ENCODE measurements at regions not wholly inside any gene's neighbourhood (a gene's known extent, or its start where the extent isn't known, plus 50 kb on each side); places are given as distances from the start of the nearest gene placed in this dataset.

GRCh38 chr1:82614090-82614489 is 813.4 kb downstream of the ADGRL2 start:
- H3K9ac ChIP-seq (ENCODE audit: low read depth, low read length) = no peak overlapping the region
- H3K27ac ChIP-seq (ENCODE audit: low read length) = no peak overlapping the region
- no peaks in the 10 kb centered on the region for H3K4me1 ChIP-seq (ENCODE audit: insufficient read depth, low read length)
- H3K27me3 ChIP-seq (ENCODE audit: insufficient read depth, low read length) = no peaks in the 10 kb centered on the region
- no peaks in the 10 kb centered on the region for H3K9me3 ChIP-seq (ENCODE audit: insufficient read depth, low read depth, low read length)
- H3K4me3 ChIP-seq (ENCODE audit: low read length) = no peak overlapping the region
- H3K36me3 ChIP-seq (ENCODE audit: insufficient read depth, low read depth, low read length) = no peaks in the 10 kb centered on the region

DNA sequence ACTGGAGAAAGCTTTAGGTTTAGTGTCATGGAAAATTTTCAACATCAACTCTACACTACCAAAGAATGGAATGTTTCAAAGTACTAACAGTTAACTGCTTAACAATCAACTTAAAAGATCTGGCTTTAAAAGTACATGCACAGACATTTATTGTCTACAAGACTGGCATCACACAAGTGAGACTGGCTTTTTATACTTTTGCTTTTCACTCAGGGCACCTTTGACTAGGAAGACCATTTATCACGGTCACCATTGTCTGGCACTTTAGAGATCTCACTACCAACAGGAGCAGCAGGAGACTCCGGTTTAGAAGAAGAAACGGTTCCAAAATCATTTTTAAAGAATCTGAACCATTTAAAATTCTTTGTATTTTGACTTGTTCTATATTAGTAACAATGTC is 812.3 kb downstream of the ADGRL2 start:
- no peak overlapping the region for H3K4me3 ChIP-seq (ENCODE audit: low read length)
- no peak overlapping the region for H3K9ac ChIP-seq (ENCODE audit: low read depth, low read length)
- H3K36me3 ChIP-seq (ENCODE audit: insufficient read depth, low read depth, low read length) = no peaks in the 10 kb centered on the region
- no peak overlapping the region for H3K27ac ChIP-seq (ENCODE audit: low read length)
- H3K4me1 ChIP-seq (ENCODE audit: insufficient read depth, low read length) = no peaks in the 10 kb centered on the region
- no peaks in the 10 kb centered on the region for H3K9me3 ChIP-seq (ENCODE audit: insufficient read depth, low read depth, low read length)
- no peaks in the 10 kb centered on the region for H3K27me3 ChIP-seq (ENCODE audit: insufficient read depth, low read length)

DNA sequence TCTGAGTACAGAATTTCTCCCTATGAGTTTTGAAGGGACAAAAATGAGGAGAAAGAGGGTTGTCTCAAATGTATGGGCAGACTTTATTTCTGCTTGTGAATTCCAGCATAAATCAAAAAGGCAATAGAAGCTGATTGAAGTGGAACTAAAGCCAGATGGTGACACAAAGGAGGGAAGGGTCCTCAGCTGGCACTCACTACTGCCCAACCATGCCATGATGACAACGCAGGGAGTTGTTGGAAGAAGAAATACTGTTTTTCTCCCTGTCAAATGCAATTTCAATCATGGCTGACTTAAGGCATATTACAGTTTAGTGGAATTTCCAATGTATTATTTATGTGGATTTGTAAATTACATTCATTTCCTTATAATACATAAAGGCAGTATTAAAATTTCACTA is 805.8 kb downstream of the ADGRL2 start:
- no peak overlapping the region for H3K4me3 ChIP-seq (ENCODE audit: low read length)
- no peaks in the 10 kb centered on the region for H3K9me3 ChIP-seq (ENCODE audit: insufficient read depth, low read depth, low read length)
- no peaks in the 10 kb centered on the region for H3K36me3 ChIP-seq (ENCODE audit: insufficient read depth, low read depth, low read length)
- no peak overlapping the region for H3K27ac ChIP-seq (ENCODE audit: low read length)
- no peak overlapping the region for H3K9ac ChIP-seq (ENCODE audit: low read depth, low read length)
- H3K27me3 ChIP-seq (ENCODE audit: insufficient read depth, low read length) = no peaks in the 10 kb centered on the region
- peaks cover 4% of the 10 kb centered on the region; the same call in 1 of the 2 replicates for H3K4me1 ChIP-seq (ENCODE audit: insufficient read depth, low read length)

DNA sequence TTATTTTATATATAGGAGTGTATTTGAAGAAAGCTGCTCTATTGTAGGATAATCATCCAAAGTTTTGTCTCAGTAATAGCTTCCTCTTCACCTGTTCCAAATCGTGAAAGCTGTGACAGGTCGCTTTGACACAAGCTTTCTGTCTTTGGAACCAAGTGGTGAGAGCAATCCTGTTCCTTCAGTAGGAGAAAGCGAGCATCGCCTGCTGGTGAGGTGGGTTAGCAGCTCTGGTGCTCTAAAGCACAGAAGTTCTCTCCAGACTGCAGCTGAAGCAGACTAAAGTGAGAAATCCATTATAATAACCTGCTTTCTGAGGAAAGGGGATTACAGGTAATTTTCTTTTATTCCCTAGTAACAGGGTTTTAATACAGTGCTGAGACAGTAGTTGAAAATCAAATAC is 803.8 kb downstream of the ADGRL2 start:
- H3K4me3 ChIP-seq (ENCODE audit: low read length) = no peak overlapping the region
- H3K27ac ChIP-seq (ENCODE audit: low read length) = no peak overlapping the region
- H3K9me3 ChIP-seq (ENCODE audit: insufficient read depth, low read depth, low read length) = no peaks in the 10 kb centered on the region
- H3K4me1 ChIP-seq (ENCODE audit: insufficient read depth, low read length) = peaks cover 4% of the 10 kb centered on the region; the same call in 1 of the 2 replicates
- H3K9ac ChIP-seq (ENCODE audit: low read depth, low read length) = no peak overlapping the region
- no peaks in the 10 kb centered on the region for H3K36me3 ChIP-seq (ENCODE audit: insufficient read depth, low read depth, low read length)
- no peaks in the 10 kb centered on the region for H3K27me3 ChIP-seq (ENCODE audit: insufficient read depth, low read length)

DNA sequence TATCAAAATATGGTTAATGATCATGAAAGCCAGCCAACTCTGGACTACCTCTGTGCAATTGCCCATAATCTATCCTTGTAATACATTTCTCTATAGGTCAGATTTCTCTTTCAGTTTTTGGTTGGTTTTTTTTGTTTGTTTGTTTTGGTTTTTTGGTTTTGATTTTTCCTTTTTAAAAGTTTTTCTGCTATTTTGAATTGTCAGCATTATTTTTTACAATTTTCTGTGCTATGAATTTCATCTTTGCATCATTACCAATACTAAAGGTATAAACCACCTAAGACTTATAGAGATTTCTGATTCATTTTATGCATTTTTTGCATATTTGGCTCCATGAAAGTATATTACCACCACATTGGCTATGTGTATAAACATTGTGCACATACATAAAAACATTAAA is 799.6 kb downstream of the ADGRL2 start:
- Histone ChIP-seq H3K4me3 (ENCODE audit: low read length) (no peak overlapping the region), H3K9me3 (ENCODE audit: insufficient read depth, low read depth, low read length) (no peaks in the 10 kb centered on the region), H3K27ac (ENCODE audit: low read length) (no peak overlapping the region), H3K27me3 (ENCODE audit: insufficient read depth, low read length) (no peaks in the 10 kb centered on the region), H3K9ac (ENCODE audit: low read depth, low read length) (no peak overlapping the region), H3K4me1 (ENCODE audit: insufficient read depth, low read length) (peaks cover 16% of the 10 kb centered on the region; the same call in 1 of the 2 replicates), H3K36me3 (ENCODE audit: insufficient read depth, low read depth, low read length) (no peaks in the 10 kb centered on the region)

DNA sequence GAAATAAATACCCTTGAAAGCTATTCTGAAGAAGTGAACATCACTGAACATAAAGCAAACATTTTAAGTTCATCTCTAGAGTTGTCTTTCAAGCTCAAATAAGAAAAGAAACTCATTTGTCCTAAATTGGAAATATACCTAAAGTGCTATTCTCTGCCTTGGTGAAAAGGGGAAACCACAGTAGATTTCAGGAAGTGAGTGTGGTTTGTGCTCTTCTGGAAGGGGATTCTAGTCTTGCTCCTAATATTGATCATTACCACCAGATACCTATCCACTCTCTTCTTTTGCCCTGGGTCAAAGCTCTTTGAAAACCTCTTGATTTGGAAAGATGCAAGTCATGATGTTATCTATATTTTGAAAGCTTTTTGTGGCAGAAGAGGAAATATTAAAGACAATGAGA is 798.1 kb downstream of the ADGRL2 start:
- H3K36me3 ChIP-seq (ENCODE audit: insufficient read depth, low read depth, low read length) = no peaks in the 10 kb centered on the region
- no peak overlapping the region for H3K27ac ChIP-seq (ENCODE audit: low read length)
- H3K9me3 ChIP-seq (ENCODE audit: insufficient read depth, low read depth, low read length) = no peaks in the 10 kb centered on the region

GRCh38 chr1:82598337-82598736 is 797.6 kb downstream of the ADGRL2 start:
- Histone ChIP-seq H3K9me3 (ENCODE audit: insufficient read depth, low read depth, low read length) (no peaks in the 10 kb centered on the region), H3K4me3 (ENCODE audit: low read length) (no peak overlapping the region), H3K4me1 (ENCODE audit: insufficient read depth, low read length) (peaks cover 12% of the 10 kb centered on the region; the same call in 1 of the 2 replicates), H3K9ac (ENCODE audit: low read depth, low read length) (no peak overlapping the region), H3K27ac (ENCODE audit: low read length) (no peak overlapping the region), H3K36me3 (ENCODE audit: insufficient read depth, low read depth, low read length) (no peaks in the 10 kb centered on the region), H3K27me3 (ENCODE audit: insufficient read depth, low read length) (no peaks in the 10 kb centered on the region)

More for the DNA sequence above, 798.1 kb downstream of the ADGRL2 start:
- H3K27me3 ChIP-seq (ENCODE audit: insufficient read depth, low read length) = no peaks in the 10 kb centered on the region
- no peak overlapping the region for H3K4me3 ChIP-seq (ENCODE audit: low read length)
- H3K9ac ChIP-seq (ENCODE audit: low read depth, low read length) = no peak overlapping the region
- H3K4me1 ChIP-seq (ENCODE audit: insufficient read depth, low read length) = peaks cover 12% of the 10 kb centered on the region; the same call in 1 of the 2 replicates

DNA sequence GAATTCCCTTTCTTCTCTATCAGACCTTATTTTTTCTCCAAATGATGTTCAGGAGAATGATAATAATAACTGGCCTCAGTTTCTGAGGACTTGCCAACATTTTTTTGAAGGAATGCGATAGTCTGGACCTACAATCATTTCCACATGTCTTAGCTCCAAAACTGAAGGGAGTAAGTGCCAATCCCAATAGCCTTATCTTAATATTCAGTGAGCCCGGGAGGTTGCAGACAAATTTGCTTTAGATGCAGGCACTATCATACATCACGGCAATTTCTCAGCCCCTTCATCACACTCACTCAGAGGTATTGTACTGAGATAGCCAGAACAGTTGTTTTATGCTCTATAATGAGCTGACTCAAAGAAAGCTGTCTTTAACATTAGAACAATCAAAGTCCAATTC is 796.9 kb downstream of the ADGRL2 start:
- H3K4me1 ChIP-seq (ENCODE audit: insufficient read depth, low read length) = peaks cover 12% of the 10 kb centered on the region; the same call in 1 of the 2 replicates
- no peaks in the 10 kb centered on the region for H3K36me3 ChIP-seq (ENCODE audit: insufficient read depth, low read depth, low read length)
- H3K27me3 ChIP-seq (ENCODE audit: insufficient read depth, low read length) = no peaks in the 10 kb centered on the region
- no peak overlapping the region for H3K27ac ChIP-seq (ENCODE audit: low read length)
- H3K9ac ChIP-seq (ENCODE audit: low read depth, low read length) = no peak overlapping the region
- no peak overlapping the region for H3K4me3 ChIP-seq (ENCODE audit: low read length)
- no peaks in the 10 kb centered on the region for H3K9me3 ChIP-seq (ENCODE audit: insufficient read depth, low read depth, low read length)

GRCh38 chr1:82597141-82597540 is 796.4 kb downstream of the ADGRL2 start:
- Histone ChIP-seq H3K27ac (ENCODE audit: low read length) (no peak overlapping the region), H3K9me3 (ENCODE audit: insufficient read depth, low read depth, low read length) (no peaks in the 10 kb centered on the region), H3K4me3 (ENCODE audit: low read length) (0 out of 2 replicates have a peak overlapping the region, but pooled peaks have one; percentile 12), H3K9ac (ENCODE audit: low read depth, low read length) (no peak overlapping the region), H3K36me3 (ENCODE audit: insufficient read depth, low read depth, low read length) (no peaks in the 10 kb centered on the region), H3K27me3 (ENCODE audit: insufficient read depth, low read length) (no peaks in the 10 kb centered on the region), H3K4me1 (ENCODE audit: insufficient read depth, low read length) (peaks cover 12% of the 10 kb centered on the region; the same call in 1 of the 2 replicates)

- peaks cover 12% of the 10 kb centered on the region; the same call in 1 of the 2 replicates for H3K4me1 ChIP-seq (ENCODE audit: insufficient read depth, low read length)
- H3K27me3 ChIP-seq (ENCODE audit: insufficient read depth, low read length) = no peaks in the 10 kb centered on the region
- no peak overlapping the region for H3K27ac ChIP-seq (ENCODE audit: low read length)
- no peak overlapping the region for H3K9ac ChIP-seq (ENCODE audit: low read depth, low read length)
- H3K9me3 ChIP-seq (ENCODE audit: insufficient read depth, low read depth, low read length) = no peaks in the 10 kb centered on the region
- no peak overlapping the region for H3K4me3 ChIP-seq (ENCODE audit: low read length)
- no peaks in the 10 kb centered on the region for H3K36me3 ChIP-seq (ENCODE audit: insufficient read depth, low read depth, low read length)
Observed at GRCh38 chr1:82593561-82593960, 792.8 kb downstream of the ADGRL2 start.

DNA sequence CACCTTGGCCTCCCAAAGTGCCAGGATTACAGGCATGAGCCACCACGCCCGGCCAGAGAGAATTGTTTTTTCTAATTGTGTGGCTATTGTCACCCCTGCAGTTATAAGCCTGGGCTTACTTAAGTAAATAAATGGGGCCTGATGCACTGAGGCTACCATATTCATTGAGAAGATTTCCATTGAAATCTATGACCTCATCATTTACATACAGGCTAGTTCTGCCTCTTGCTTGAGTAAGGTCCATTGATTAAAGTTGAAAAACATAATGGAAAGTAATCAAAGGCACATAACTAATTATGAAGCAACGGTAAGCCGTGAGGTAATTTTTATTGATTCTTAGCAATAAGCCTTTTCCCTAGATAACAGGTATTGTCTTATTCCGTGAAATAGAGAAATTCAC is 788.9 kb downstream of the ADGRL2 start:
- no peak overlapping the region for H3K27ac ChIP-seq (ENCODE audit: low read length)

DNA sequence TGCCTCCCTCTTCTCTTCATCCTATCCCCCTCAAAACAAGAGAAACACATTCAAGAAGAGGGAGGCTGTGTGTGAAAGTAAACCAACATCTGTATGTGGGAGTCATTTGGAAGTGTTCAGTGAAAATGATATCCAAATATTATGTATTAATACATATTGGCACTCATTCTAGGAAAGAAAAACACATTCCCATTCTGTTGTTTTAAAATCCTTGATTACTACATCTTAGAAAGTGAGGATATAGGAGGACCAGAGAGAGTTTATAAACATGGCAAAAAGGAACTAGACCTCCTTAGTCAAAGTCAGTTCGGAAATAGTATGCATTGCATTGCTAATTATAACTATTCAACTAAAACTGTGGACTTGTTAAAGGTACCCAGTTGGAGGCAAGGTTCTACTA is 786.6 kb downstream of the ADGRL2 start:
- no peaks in the 10 kb centered on the region for H3K9me3 ChIP-seq (ENCODE audit: insufficient read depth, low read depth, low read length)
- no peaks in the 10 kb centered on the region for H3K27me3 ChIP-seq (ENCODE audit: insufficient read depth, low read length)
- H3K27ac ChIP-seq (ENCODE audit: low read length) = no peak overlapping the region
- no peaks in the 10 kb centered on the region for H3K4me1 ChIP-seq (ENCODE audit: insufficient read depth, low read length)
- no peaks in the 10 kb centered on the region for H3K36me3 ChIP-seq (ENCODE audit: insufficient read depth, low read depth, low read length)
- no peak overlapping the region for H3K4me3 ChIP-seq (ENCODE audit: low read length)
- no peak overlapping the region for H3K9ac ChIP-seq (ENCODE audit: low read depth, low read length)

More for the DNA sequence above, 788.9 kb downstream of the ADGRL2 start:
- no peaks in the 10 kb centered on the region for H3K36me3 ChIP-seq (ENCODE audit: insufficient read depth, low read depth, low read length)
- no peak overlapping the region for H3K9ac ChIP-seq (ENCODE audit: low read depth, low read length)
- H3K27me3 ChIP-seq (ENCODE audit: insufficient read depth, low read length) = no peaks in the 10 kb centered on the region
- H3K4me3 ChIP-seq (ENCODE audit: low read length) = no peak overlapping the region
- H3K4me1 ChIP-seq (ENCODE audit: insufficient read depth, low read length) = no peaks in the 10 kb centered on the region
- no peaks in the 10 kb centered on the region for H3K9me3 ChIP-seq (ENCODE audit: insufficient read depth, low read depth, low read length)
